Keratinocyte (primary cell): ENCODE measurements at regions not wholly inside any gene's neighbourhood (a gene's known extent, or its start where the extent isn't known, plus 50 kb on each side); places are given as distances from the start of the nearest gene placed in this dataset.
"Not testable (repeated sequence)": the region's sequence is repeated elsewhere in the genome, so short reads cannot be mapped to it uniquely, and the experiment has no call there.

ENCODE experiments used
- DNase-seq: peaks from one replicate; pipeline ENCODE4 v3.0.0-alpha.2; 2011; ENCODE audit warnings: low read depth, missing footprints, low spot score
- FAIRE-seq: peaks from 2 replicates; lab custom pipeline; 2011; peaks lifted over from hg19 to GRCh38; lab: Jason Lieb, UNC
- H2AFZ ChIP-seq: 2 replicates; pipeline ENCODE4 v1.6.0; 2012; ENCODE audit warnings: low read length, control low read depth, inconsistent platforms; ENCODE audit not compliant: control insufficient read depth
- H3K27ac ChIP-seq: 2 replicates; pipeline ENCODE4 v1.5.1; 2011; ENCODE audit warnings: low read length; ENCODE audit not compliant: control insufficient read depth, insufficient read depth
- H3K27me3 ChIP-seq: 3 replicates; pipeline ENCODE4 v1.6.0; 2011; ENCODE audit warnings: low read length; ENCODE audit not compliant: control insufficient read depth, insufficient read depth; ENCODE audit errors: extremely low read depth
- H3K36me3 ChIP-seq, 2 experiments: 2 replicates in 1 of 2; 3 replicates in 1 of 2; pipeline ENCODE4 v1.5.1; 2011; ENCODE audit warnings: low read length in 2 of 2, mild to moderate bottlenecking in 1 of 2; ENCODE audit not compliant: control insufficient read depth in 2 of 2, insufficient read depth in 2 of 2; ENCODE audit errors: extremely low read depth in 1 of 2
- H3K4me1 ChIP-seq: 3 replicates; pipeline ENCODE4 v1.5.1; 2011; ENCODE audit warnings: low read length; ENCODE audit not compliant: control insufficient read depth, insufficient read depth; ENCODE audit errors: extremely low read depth
- H3K4me2 ChIP-seq: 3 replicates; pipeline ENCODE4 v1.6.0; 2011; ENCODE audit warnings: low read depth, low read length; ENCODE audit not compliant: control insufficient read depth, insufficient read depth; ENCODE audit errors: extremely low read depth
- H3K4me3 ChIP-seq, 3 experiments: fragments of 200-600 bp in 1 of 3; sonication (generic) in 1 of 3; 2 replicates in 2 of 3; 3 replicates in 1 of 3; pipeline ENCODE4 v1.5.1; 2011 to 2016; ENCODE audit warnings: low read length in 3 of 3, mild to moderate bottlenecking in 3 of 3, control low read depth in 2 of 3, inconsistent platforms in 1 of 3, low read depth in 1 of 3, mixed read lengths in 1 of 3, mixed run types in 1 of 3, moderate library complexity in 1 of 3; ENCODE audit not compliant: control insufficient read depth in 2 of 3, insufficient read depth in 2 of 3; ENCODE audit errors: extremely low read depth in 1 of 3
- H3K79me2 ChIP-seq: 2 replicates; pipeline ENCODE4 v1.6.0; 2012; ENCODE audit warnings: low read length; ENCODE audit not compliant: control insufficient read depth, insufficient read depth
- H3K9ac ChIP-seq: 3 replicates; pipeline ENCODE4 v1.6.0; 2011; ENCODE audit warnings: low read length; ENCODE audit not compliant: control insufficient read depth, insufficient read depth; ENCODE audit errors: extremely low read depth
- H3K9me1 ChIP-seq: 3 replicates; pipeline ENCODE4 v1.6.0; 2011; ENCODE audit warnings: low read length; ENCODE audit not compliant: control insufficient read depth, insufficient read depth; ENCODE audit errors: extremely low read depth
- H3K9me3 ChIP-seq: 2 replicates; pipeline ENCODE4 v1.5.1; 2012; ENCODE audit warnings: low read depth, low read length; ENCODE audit not compliant: control insufficient read depth
- H4K20me1 ChIP-seq: 3 replicates; pipeline ENCODE4 v1.6.0; 2011; ENCODE audit warnings: low read length; ENCODE audit not compliant: control insufficient read depth, insufficient read depth; ENCODE audit errors: extremely low read depth
- EZH2 ChIP-seq: IDR thresholded peaks from one replicate; pipeline ENCODE4 v1.6.1; 2012; ENCODE audit warnings: inconsistent platforms, mild to moderate bottlenecking, low read length, moderate library complexity
- dilution Hi-C: fragments of 300-500 bp; cut with MboI; formaldehyde crosslinking; loops from one replicate; pipeline ENCODE4 v1.7.0; 2020; ENCODE audit warnings: low sequenced_read_pairs; ENCODE audit not compliant: extremely low pct_ligation_motif_present
- TF ChIP-seq, protein P1 (sequence below), 3 experiments: IDR thresholded peaks in 1 of 3; conservative IDR thresholded peaks in 1 of 3; optimal IDR thresholded peaks in 1 of 3; 2 replicates in 2 of 3; 3 replicates in 1 of 3; pipeline versions ENCODE3 to v1.5.1; 2011; ENCODE audit warnings: low read length in 3 of 3, mild to moderate bottlenecking in 3 of 3, moderate library complexity in 2 of 3, control low read depth in 1 of 3, inconsistent platforms in 1 of 3; ENCODE audit not compliant: insufficient read depth in 2 of 3; ENCODE audit errors: extremely low read depth in 1 of 3

DNA sequence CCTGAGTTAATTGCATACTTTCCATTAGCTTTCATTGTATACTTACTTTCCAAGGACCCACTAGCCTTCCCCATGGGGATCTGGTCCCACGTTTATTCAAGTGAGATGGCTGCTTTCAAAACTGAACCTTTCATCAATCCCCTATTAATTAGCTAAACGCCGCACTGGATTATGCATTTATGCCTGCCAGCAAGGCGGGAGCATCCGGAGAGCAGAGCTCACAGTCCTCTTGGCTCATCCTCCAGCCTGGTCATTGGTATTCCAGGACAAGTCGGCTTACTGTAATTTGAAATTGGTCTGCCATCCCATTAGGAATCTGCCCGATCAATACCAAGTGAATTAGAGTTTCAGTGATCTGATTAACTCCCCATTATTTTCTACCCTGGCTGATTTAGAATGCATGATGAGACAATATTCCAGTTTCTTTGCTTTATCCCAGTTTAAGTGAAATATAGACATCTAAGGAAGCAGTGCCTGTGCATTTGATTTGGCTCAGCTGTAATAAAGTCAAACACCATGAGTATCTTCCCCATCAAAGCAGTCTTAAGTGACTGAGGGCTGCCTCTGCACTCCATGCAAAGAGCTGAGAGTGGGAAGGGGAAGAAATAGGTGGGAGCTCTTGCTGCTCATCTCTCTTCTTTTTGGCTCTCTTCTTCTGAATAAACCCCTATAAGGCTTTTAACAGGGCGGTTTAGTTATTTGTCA lies 411.4 kb downstream of the GPAT3 start:
- no peaks in the 10 kb centered on the region for H3K36me3 ChIP-seq
- no peak overlapping the region for H2AFZ ChIP-seq
- no peak overlapping the region for H3K4me3 ChIP-seq
- no peak overlapping the region for H3K4me2 ChIP-seq
- dilution Hi-C loops = no loop called here
- H3K79me2 ChIP-seq = no peaks in the 10 kb centered on the region
- FAIRE-seq = no peak
- H3K27me3 ChIP-seq = no peaks in the 10 kb centered on the region
- no peak for TF ChIP-seq EZH2
- TF ChIP-seq, protein P1, sequence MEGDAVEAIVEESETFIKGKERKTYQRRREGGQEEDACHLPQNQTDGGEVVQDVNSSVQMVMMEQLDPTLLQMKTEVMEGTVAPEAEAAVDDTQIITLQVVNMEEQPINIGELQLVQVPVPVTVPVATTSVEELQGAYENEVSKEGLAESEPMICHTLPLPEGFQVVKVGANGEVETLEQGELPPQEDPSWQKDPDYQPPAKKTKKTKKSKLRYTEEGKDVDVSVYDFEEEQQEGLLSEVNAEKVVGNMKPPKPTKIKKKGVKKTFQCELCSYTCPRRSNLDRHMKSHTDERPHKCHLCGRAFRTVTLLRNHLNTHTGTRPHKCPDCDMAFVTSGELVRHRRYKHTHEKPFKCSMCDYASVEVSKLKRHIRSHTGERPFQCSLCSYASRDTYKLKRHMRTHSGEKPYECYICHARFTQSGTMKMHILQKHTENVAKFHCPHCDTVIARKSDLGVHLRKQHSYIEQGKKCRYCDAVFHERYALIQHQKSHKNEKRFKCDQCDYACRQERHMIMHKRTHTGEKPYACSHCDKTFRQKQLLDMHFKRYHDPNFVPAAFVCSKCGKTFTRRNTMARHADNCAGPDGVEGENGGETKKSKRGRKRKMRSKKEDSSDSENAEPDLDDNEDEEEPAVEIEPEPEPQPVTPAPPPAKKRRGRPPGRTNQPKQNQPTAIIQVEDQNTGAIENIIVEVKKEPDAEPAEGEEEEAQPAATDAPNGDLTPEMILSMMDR (optimal IDR thresholded peaks at IDR 0.05 in 1 of 3, IDR thresholded peaks at IDR 0.05 in 1 of 3, conservative IDR thresholded peaks at IDR 0.05 in 1 of 3; ENCODE audit: extremely low read depth in 1 of 3, insufficient read depth in 2 of 3, low read length in 3 of 3) = no peak
- H3K9me1 ChIP-seq = no peaks in the 10 kb centered on the region
- no peaks in the 10 kb centered on the region for H3K4me1 ChIP-seq
- DNase-seq = no peak
- H3K27ac ChIP-seq = no peak overlapping the region
- H3K9me3 ChIP-seq = no peaks in the 10 kb centered on the region
- no peak overlapping the region for H3K9ac ChIP-seq
- H4K20me1 ChIP-seq = no peaks in the 10 kb centered on the region

DNA sequence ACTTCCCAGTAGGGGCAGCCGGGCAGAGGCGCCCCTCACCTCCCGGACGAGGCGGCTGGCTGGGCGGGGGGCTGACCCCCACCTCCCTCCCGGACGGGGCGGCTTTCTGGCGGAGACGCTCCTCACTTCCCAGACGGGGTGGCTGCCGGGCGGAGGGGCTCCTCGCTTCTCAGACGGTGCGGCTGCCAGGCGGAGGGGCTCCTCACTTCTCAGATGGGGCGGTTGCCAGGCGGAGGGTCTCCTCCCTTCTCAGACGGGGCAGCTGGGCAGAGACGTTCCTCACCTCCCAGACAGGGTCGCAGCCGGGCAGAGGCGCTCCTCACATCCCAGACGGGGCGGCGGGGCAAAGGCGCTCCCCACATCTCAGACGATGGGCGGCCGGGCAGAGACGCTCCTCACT lies 407.8 kb downstream of the GPAT3 start:
- H3K9me3 ChIP-seq, H3K4me1 ChIP-seq, H4K20me1 ChIP-seq, H3K4me3 ChIP-seq, dilution Hi-C loops, DNase-seq, H3K9me1 ChIP-seq, H3K4me2 ChIP-seq, H3K9ac ChIP-seq, FAIRE-seq, H2AFZ ChIP-seq, H3K36me3 ChIP-seq, H3K79me2 ChIP-seq, H3K27me3 ChIP-seq, H3K27ac ChIP-seq: not testable (repeated sequence)
